Kasumi-1 (cell line): ENCODE measurements at regions not wholly inside any gene's neighbourhood (a gene's known extent, or its start where the extent isn't known, plus 50 kb on each side); places are given as distances from the start of the nearest gene placed in this dataset.
"Not testable (repeated sequence)": the region's sequence is repeated elsewhere in the genome, so short reads cannot be mapped to it uniquely, and the experiment has no call there.

Experiments
- DNase-seq, 2 experiments: peaks; one replicate each; lab custom pipeline; 2025; lab: John Stamatoyannopoulos, UW

DNA sequence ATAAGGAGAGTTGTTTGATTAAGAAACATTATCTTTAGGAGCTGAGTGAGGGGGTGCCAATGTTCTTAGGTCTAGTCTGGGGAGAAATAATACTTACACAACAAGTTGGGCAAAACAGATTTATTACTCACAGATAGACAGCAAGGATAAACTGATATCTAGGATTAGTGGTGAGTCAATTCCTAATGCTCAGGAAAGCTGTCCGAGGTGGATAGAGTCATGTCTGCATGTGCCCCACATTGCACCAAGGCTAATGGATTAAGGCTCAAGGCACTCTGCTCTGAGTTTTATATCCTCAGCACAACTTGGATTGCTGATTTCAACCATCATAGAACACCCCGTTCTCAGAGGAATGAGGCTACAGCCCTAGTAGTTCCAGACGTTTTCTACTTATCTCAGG, 1042.3 kb downstream of the OTOL1 start:
- DNase-seq = no peak

GRCh38 chr3:162540421-162540820, 1043.8 kb downstream of the OTOL1 start:
- DNase-seq = no peak

DNA sequence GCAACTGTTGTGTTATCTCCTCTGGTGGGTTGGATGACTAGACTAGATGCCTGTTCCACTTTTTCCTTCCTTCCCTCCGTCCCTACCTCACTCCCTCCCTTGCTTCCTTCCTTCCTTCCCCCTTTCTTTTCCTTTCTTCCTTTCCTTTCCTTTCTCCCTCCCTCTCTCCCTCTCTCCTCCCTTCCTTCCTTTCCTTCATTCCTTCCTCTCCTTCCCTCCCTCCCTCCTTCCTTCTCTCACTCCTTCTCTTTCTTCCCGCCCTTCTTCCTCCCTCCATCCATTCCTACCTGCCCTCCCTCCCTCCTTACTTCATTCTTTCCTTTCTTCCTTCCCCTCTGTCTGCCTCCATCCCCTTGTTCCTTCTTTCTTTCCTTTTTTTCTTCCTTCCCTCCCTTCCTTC, 1045.3 kb downstream of the OTOL1 start:
- no peak for DNase-seq

DNA sequence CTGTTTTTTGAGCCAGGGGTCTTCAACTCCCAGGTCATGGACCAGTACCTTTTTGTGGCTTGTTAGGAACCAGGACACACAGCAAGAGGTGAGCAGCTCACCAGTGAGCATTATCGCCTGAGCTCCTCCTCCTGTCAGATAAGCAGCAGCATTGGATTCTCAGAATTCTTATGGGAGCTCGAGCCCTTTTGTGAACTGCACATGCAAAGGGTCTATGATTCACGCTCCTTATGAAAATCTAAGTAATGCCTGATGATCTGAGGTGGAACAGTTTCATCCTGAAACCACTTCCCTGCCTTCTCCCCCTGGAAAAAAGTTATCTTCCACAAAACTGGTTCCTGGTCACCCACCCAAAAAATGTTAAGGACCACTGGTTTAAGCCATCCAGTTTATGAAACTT, 1047.6 kb downstream of the OTOL1 start:
- no peak for DNase-seq

- DNase-seq = no peak
Observed at GRCh38 chr3:162546910-162547309, 1050.3 kb downstream of the OTOL1 start.

DNA sequence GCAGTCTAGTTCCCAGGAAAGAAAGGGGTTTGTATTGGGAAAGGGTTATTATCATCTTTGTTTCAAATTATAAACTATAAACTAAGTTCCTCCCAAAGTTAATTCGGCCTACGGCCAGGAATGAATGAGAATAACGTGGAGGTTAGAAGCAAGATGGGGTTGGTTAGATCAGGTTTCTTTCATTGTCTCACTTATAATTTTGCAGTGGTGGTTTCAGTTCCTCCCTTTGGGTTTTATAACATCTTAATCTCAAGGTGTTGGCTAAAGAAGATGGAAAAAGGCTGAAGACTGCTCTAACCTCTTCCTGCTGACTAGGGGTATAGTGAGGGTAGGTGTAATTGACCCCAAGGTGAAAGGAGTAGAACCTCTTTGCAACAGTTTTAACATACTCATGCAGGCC, 1050.7 kb downstream of the OTOL1 start:
- DNase-seq = no peak

- no peak for DNase-seq
Observed at GRCh38 chr3:162555761-162556160, 1059.2 kb downstream of the OTOL1 start.

DNA sequence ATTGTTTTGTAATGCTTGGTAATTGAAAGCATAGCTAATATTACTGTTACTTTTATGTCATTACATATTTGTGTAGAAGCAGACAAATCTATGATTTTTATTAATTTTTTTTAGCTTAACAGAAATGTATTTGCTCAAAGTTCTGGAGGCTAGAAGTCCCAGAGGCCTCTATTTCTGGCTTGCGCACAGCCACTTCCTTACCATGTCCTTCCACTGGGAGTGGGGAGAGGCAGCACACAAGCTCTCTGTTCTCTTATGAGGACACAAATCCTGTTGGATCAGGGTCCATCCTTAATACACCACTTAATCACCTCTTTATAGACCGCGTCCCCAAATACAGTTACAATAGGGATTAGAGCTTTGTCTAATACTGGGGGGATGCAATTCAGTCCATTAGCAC, 1061.4 kb downstream of the OTOL1 start:
- DNase-seq = no peak

- no peak for DNase-seq
Observed at GRCh38 chr3:162568706-162569105, 1072.1 kb downstream of the OTOL1 start.

DNA sequence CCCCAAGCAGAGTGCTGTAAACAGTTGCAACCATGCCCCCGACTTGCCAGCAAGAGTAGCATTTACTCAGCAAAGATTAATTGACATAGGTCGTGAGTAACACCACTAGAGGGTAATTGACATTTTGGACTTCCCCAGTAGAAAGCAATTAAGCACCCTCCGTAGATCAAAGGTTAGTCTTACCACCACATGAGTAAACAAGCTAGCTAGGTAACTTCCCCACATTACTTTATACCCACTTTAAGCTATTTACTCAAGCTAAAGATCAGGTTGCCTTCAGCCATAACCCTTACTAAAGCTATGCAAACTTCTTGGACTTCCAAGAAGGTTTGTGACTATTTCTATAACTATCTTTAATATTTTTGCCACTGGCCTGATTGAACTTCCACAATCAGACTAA, 1072.7 kb downstream of the OTOL1 start:
- no peak for DNase-seq

GRCh38 chr3:162584986-162585385, 1088.4 kb downstream of the OTOL1 start:
- DNase-seq = no peak

- DNase-seq = no peak
Observed at GRCh38 chr3:162586591-162586990, 1090.0 kb downstream of the OTOL1 start.

- DNase-seq = no peak
Observed at GRCh38 chr3:162597226-162597625, 1100.6 kb downstream of the OTOL1 start.

DNA sequence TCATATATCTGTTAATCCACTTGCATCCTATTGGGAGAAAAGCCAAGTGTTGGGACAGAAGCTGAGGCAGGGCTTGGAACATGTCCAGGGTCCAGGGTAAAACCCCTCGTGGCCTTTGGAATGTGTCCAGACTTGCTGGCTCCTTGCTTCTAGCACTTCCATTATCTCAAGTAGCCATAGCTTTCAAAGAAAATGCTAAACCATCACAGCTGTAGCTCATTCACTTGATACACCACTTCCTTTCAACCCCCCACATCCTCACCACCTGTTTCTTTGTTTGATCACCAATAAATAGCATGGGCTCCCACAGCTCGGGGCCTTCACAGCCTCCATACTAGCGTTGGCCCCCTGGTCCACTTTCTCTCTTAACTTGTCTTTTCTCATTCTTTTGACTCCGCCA, 1101.9 kb downstream of the OTOL1 start:
- not testable (repeated sequence) for DNase-seq

GRCh38 chr3:162599742-162600141, 1103.1 kb downstream of the OTOL1 start:
- not testable (repeated sequence) for DNase-seq

DNA sequence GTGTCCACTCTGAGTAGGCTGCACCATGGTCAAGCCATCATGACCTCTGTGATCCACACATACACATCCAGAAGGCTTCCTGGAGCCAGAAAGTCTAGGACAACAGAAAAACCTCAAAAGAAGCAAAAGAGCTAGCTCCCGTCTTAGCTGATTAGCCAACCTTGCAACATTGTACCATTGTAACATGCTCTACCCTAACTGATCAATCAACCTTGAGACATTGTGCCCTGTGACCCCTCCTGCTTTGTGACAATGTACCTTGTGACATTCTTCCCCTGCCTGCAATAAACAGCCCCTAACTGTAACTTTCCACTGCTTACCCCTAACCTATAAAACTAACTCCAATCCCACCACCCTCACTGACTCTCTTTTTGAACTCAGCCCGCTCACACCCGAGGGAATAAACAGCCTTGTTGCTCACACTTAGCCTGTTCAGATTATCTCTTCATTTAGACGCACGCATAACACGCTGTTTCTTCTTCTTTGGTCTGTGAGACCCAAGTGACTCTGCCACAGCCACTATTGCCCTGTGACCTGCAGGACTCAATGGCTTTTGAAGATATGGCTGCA, 1104.6 kb downstream of the OTOL1 start:
- DNase-seq = no peak

DNA sequence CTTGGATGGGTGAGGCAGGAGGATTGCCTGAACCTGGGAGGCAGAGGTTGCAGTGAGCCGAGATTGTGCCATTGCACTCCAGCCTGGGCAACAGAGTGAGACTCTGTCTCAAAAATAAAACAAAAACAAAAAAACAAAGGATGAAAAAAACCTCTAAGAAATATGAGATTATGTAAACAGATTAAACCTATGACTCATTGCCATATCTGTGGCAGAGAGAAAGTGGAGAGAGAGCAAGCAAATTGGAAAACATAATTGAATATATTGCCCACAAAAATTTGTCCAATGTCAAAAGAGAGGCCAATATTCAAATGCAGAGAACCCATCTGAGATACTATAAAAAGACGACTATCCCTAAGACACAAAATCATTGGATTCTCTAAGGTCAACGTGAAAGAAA, 1106.0 kb downstream of the OTOL1 start:
- DNase-seq = no peak

DNA sequence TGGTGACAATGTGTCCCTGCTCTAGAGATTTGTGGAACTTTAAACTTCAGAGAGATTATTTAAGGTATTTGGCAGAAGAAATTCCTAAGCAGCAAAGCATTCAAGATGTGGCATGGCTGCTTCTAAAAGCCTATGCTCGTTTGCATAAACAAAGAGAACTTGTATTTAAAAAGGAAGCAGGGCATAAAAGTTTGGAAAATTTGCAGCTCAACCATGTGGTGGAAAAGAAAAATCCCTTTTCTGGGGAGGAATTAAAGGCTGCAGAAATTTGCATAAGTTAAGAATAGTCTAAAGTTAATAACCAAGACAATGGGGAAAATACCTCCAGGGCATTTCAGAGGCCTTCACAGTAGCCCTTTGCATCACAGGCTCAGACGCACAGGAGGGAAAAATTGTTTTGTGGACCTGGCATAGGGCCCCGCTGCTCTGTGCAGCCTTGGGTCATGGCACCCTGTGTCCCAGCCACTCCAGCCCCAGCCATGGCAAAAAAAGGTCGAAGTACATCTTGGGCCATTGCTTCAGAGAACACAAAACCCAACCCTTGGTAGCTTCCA, 1109.1 kb downstream of the OTOL1 start:
- DNase-seq = no peak

DNA sequence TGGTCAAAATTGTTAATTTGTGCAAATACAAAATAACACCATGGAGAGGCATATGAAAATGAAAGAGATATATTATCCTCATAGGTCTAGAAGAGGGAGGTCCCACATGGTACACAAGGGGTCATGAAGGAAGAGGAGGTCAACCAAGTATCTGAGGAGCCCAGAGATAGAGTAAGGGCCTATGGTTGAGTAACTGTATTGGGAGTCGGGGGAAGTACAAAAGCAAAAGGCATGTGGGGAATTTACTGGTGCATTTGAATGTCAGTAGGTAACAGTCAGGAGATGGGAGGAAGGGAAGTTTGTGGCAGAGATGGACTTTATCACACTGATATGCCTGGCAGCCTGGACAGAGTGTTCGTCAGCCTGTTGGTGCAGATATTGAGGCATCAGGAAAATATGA, 1113.7 kb downstream of the OTOL1 start:
- DNase-seq = no peak

GRCh38 chr3:162612991-162613390, 1116.4 kb downstream of the OTOL1 start:
- DNase-seq = no peak

DNA sequence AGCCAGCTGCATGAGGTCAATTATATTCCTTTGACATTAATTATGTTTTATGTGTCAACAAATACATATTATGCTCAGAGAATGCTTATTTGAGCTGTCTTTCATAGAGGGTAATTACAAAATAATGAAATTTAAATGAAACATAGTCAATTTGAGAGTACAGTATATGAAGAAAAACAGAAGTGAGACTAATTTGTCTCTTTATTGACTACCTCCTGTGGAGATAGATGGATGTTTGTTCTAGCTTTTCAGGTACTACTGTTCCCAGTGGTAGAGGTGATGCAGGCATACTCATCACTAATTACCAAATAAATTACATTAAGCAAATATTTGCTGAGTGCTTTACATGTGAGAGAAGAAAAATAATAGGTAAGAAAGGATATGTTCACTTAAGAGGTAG, 1129.6 kb downstream of the OTOL1 start:
- no peak for DNase-seq

DNA sequence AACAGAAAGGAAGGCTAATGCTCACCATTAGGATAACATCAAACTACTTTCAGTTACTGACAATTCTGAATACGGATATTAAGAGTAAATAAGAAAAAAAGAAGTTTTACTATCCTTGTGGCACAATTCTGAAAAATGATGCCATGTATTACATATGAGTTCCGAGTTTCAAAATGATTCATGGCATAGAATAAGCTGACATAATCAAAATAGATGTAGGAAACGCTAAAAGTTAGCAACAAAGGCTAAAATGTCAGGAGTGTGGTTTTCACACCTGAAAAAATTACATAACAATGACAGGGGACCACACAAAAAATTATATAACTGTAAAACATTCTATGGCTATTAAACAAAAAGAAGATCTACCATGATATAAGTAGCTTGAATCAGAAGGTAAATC, 1131.9 kb downstream of the OTOL1 start:
- DNase-seq = no peak

- DNase-seq = no peak
Observed at GRCh38 chr3:162629372-162629771, 1132.8 kb downstream of the OTOL1 start.

DNA sequence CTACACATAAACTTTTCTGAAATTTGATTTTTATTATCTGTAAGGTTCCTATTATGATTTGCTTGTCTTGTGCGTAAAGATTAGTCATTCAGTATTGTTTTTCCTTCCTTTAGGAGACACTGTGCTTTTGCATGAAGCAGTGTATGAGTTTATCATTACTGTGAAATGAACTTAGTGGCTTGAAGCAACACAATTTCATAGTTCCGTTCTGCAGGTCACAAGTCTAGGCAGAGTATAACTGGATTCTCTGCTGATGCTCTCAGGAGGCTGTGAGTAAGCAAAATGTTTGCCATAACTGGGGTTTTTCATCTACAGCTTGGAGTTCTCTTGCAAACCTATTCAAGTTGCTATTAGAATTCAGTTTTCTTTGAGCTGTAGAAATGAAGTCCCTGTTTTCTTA, 1136.1 kb downstream of the OTOL1 start:
- no peak for DNase-seq
